GM19240 (cell line): ENCODE measurements at regions not wholly inside any gene's neighbourhood (a gene's known extent, or its start where the extent isn't known, plus 50 kb on each side); places are given as distances from the start of the nearest gene placed in this dataset.

Experiments used
- DNase-seq: peaks from one replicate; pipeline ENCODE4 v3.0.0; 2011; ENCODE audit warnings: low spot score; ENCODE audit not compliant: insufficient read length

DNA sequence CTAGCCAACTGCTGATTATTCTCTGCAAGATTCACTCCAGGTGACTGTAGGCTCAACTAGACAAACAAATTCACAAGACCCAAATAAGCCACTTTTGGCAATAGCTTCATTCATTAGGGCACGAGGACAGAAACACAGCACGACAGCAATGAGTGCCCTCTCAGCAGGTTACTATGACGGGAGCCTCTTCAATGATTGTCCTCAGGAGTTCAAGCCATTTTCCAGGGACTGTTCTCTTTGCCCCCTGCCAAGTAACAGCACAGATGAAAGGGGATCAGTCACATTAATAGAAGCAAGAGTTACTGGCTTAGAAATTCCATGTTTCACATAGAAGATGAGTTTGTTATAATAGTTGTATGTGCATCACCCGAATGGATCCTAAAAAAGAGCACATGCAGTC, 712.2 kb downstream of the CDH8 start:
- no peak for DNase-seq

DNA sequence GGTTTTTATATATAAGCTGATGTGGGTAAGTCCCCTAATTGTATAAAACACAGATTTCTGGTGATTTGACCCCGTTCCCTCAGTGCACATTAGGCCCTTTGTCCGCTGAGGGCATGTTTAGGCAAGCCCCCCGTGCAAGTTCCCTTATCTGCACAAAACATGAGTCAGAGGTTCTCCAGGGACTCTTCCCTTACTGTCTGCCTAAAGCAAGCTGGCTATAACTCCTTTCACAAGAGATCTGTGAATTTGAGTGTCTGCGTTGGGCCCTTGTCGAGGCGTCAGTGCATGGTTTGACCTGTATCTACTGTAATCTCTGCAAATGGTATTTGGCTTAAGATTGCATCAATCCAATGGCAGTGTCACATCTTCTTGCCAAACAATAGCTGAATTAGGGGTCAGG, 712.8 kb downstream of the CDH8 start:
- DNase-seq, result no peak

DNA sequence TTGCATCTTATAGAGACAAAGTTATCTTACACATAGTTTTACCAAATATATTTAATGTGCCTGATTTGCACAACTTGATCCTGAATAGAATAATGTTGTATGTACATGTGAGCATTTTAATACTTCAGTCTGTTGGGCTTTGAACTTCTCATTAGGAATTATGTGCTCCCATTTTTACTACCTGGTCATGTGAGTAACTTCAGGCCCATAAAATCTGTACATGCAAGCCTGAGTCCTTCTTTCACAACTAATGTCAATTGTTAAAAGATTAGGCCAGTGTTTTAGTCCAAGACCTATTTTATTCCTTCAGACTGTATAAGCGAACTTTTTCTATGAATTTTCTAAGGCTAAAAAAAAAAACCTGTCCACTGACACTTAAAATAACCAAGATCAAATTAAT, 715.4 kb downstream of the CDH8 start:
- no peak for DNase-seq

DNA sequence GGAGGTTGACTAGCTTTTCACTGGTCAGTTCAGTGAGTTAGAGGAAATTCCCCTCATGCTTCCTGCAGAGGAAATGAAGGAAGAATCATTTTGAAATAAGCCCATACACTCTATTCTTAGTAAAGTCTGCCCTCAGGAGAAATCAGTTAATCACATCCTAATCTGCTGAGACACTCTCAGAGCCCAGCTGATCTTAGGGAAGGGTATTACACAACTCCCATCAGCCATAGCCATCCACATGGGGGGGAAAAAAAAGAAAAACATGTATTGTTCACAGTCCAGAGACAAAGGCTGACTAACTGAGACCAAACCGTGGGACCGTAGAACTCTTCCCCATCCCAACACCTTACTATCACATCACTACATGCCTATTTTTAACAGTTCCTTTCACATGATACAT, 722.3 kb downstream of the CDH8 start:
- no peak for DNase-seq

- DNase-seq, result no peak
Measured at GRCh38 chr16:61309386-61309785, 726.9 kb downstream of the CDH8 start.

GRCh38 chr16:61306204-61306603, 730.0 kb downstream of the CDH8 start:
- no peak for DNase-seq

- DNase-seq, result no peak
Measured at GRCh38 chr16:61296814-61297213, 739.4 kb downstream of the CDH8 start.

GRCh38 chr16:61296305-61296704, 739.9 kb downstream of the CDH8 start:
- no peak for DNase-seq

DNA sequence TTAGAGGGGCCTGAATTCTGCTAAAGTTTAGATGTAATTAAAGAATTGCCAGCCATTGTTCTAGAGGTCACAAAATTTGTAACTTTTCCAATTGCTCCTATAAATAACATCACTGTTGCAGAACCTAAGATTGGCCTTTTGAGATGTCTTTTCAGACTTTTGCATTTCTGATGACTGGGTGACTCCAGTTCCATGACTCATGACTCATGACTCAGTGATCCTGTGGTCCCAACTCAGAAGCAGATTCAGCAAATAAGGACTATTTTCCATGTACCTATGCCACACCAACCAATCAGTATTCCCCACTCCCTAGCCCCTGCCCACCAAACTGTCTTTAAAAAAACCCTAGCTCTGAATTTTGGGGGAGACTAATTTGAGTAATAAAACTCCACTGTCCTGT, 740.9 kb downstream of the CDH8 start:
- no peak for DNase-seq

DNA sequence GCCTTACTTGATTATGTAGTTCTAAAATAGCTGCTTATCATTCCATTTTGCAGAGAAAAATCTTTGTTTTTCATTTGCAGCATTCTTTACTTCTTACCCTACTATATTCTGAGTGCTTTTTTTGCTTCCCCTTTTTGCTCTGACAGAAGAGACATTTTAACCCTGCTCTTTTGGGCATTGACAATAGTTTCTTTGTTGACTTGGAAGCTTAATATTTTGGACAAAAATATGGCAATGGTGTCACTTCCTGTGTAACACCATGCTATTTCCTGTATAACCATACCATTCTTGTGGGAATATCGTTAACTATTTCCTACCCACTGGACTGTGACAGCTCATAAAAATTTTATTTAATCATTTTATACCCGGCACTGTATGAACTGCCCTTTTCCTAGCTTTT, 747.1 kb downstream of the CDH8 start:
- DNase-seq, result no peak

- no peak for DNase-seq
Measured at GRCh38 chr16:61277849-61278248, 758.4 kb downstream of the CDH8 start.

GRCh38 chr16:61274211-61274610, 762.0 kb downstream of the CDH8 start:
- no peak for DNase-seq

GRCh38 chr16:61270726-61271125, 765.5 kb downstream of the CDH8 start:
- no peak for DNase-seq

DNA sequence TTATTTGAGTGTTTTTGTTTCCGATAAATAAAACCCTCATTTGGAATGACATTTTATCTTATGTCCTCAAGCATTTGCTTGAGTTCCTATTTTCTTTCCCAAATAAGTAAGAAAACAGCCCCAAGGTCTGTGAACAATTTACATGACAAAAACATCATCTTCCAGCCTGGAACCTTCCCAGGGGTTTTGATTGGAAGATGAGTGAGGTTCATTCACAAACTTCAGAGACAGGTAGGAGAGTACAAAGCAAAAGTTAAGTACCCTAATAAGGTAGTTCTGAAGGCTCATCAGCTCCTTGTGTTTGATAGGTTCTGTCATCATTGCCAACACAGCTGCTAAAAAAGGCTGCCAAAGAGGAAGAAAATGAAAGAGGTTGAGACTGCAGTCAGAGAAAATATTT, 772.8 kb downstream of the CDH8 start:
- no peak for DNase-seq

DNA sequence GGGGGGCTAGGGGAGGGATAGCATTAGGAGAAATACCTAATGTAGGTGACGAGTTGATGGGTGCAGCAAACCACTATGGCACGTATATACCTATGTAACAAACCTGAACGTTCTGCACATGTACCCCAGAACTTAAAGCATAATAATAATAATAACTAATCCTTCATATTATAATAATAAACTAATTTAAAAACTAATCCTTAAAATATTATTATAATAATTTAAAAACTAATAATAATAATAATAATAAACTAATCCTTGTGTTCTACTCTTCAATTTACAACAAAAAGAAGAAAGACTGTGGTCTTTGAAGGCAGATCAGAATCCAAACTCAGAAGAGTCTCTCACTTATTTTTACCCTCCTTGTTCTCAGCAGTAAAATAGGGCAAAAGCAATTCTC, 774.9 kb downstream of the CDH8 start:
- no peak for DNase-seq

DNA sequence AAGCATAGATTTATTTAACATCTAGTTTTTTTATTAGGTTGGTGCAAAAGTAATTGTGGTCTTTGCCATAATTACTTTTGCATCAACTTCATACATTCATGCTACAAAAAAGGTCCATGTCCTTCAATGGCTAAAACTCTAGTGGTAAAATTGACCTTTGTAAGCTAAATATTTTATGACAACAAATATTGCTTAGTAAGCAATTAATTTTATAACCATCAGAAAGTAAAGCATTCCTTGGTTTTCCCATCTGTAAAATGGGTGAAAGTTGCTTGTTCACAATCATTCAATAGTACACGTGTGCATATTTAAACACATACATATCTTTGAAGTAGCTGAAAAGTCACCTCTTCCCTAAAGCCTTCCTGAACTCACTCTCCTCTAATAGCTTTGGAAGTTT, 789.6 kb downstream of the CDH8 start:
- no peak for DNase-seq

DNA sequence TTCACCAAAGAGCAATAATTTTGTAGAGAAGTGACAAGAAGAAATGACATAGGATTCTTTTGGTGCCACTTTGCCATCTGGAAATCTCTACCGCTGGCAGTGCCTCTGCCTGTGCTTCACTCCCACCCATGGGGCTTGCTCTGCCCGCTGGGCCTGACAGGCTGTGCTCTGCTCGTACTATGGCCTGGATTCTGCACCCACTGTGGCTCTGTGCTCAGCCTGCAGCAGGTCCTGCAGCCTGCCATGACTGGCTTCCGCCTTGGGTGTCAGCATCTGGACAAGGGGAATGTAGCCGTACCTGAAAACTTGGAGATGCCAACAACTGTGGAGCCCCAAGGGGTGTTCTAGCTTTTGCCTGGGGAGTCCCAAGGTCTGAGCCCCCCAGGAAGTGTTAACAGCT, 792.3 kb downstream of the CDH8 start:
- DNase-seq, result no peak

DNA sequence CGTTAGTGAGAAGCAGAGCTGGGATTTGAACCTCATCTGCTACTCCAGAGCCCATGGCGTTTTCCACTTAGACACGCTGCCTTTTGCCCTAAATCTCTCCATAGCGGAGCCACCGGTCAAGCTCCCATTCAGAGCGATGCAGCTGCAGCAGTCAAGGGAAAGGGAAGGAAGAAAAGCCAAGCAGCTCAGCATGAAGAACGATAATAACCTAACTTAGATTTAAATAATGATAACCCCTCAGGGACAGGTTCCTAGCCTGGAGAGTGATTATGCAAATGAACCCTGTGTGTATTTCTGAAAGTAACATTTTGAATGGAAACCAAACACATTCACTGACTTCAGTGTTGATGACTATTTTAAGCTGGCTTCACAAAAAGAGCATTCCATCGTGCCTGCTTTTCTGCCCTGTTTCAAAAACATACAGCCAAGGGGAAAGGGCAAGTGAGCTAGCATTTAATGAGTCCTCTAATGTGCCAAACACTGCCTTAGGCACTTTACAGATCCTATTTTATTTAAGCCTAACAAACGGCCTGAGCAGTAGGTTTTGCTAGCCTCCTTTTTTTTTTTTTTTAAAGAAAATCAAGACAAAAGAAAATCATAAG, 798.3 kb downstream of the CDH8 start:
- DNase-seq, result no peak

- DNase-seq, result no peak
Measured at GRCh38 chr16:61233713-61234112, 802.5 kb downstream of the CDH8 start.

- DNase-seq, result no peak
Measured at GRCh38 chr16:61228371-61228770, 807.9 kb downstream of the CDH8 start.

- DNase-seq, result no peak
Measured at GRCh38 chr16:61215605-61216004, 820.6 kb downstream of the CDH8 start.

- DNase-seq, result no peak
Measured at GRCh38 chr16:61214780-61215179, 821.5 kb downstream of the CDH8 start.

DNA sequence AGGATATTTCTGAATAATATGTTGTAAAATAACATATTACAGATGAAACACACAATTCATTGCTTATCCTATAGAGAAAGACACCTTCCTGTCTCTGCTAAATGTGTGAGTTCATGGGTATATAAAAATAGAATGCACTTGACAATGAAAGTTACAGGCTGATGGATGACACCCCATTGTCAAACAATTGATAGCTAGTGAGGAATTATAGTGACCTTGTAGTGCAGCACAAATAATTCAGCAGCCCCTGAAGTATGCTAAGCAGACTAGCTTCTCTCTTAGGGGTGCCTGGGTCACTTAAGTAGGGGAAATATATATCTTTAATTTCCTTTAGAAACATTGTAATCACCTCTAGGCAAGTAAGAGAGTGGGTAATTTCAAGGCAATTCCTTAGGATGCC, 826.2 kb downstream of the CDH8 start:
- no peak for DNase-seq

- no peak for DNase-seq
Measured at GRCh38 chr16:61195006-61195405, 841.2 kb downstream of the CDH8 start.
